WTC11 (cell line): ENCODE measurements at regions not wholly inside any gene's neighbourhood (a gene's known extent, or its start where the extent isn't known, plus 50 kb on each side); places are given as distances from the start of the nearest gene placed in this dataset.

Source experiments
- CTCF ChIP-seq: fragments of 200-600 bp; IDR thresholded peaks from 2 replicates; pipeline ENCODE4 v1.8.0; 2022; ENCODE audit warnings: antibody characterized with exemption
- ZBTB43 ChIP-seq: sonication (generic); formaldehyde crosslinking; IDR thresholded peaks from 2 replicates; pipeline ENCODE4 v1.8.1; 2023; ENCODE audit warnings: mild to moderate bottlenecking, missing genetic modification reagents

GRCh38 chr10:78474743-78475142, 441.1 kb downstream of the RPS24 start:
- TF ChIP-seq CTCF (no peak), ZBTB43 (CRISPR knock-in tag) (no peak)
